H1 (cell line): ENCODE measurements at regions not wholly inside any gene's neighbourhood (a gene's known extent, or its start where the extent isn't known, plus 50 kb on each side); places are given as distances from the start of the nearest gene placed in this dataset.

Experiments used
- CTCF ChIA-PET: fragments of 300-600 bp; sonication (Branson Sonifier 250); formaldehyde crosslinking; loops from one replicate; lab custom pipeline; 2021; ENCODE audit not compliant: partially characterized antibody; lab: Charles Lee
- POLR2A ChIA-PET: fragments of 300-600 bp; sonication (Branson Sonifier 250); formaldehyde crosslinking; loops from one replicate; lab custom pipeline; 2021; ENCODE audit warnings: inconsistent platforms; ENCODE audit not compliant: partially characterized antibody; lab: Charles Lee
- DNase-seq, 2 experiments: peaks; one replicate each; pipeline versions ENCODE4 v3.0.0 to v3.0.0-alpha.2; 2010 to 2022; ENCODE audit warnings: low spot score in 2 of 2, low read depth in 1 of 2, mixed read lengths in 1 of 2
- FAIRE-seq: peaks from 2 replicates; lab custom pipeline; 2011; peaks lifted over from hg19 to GRCh38; lab: Jason Lieb, UNC
- H2AFZ ChIP-seq: 2 replicates; pipeline ENCODE4 v1.8.1; 2012; ENCODE audit warnings: low read length, inconsistent platforms
- H2AK5ac ChIP-seq: 2 replicates; pipeline ENCODE4 v1.6.1; 2013; ENCODE audit warnings: low read depth, low read length
- H2BK120ac ChIP-seq: replicated peaks from 2 replicates; pipeline ENCODE3; 2013; ENCODE audit warnings: low read depth, low read length, inconsistent platforms
- H2BK12ac ChIP-seq: 2 replicates; pipeline ENCODE4 v1.6.1; 2013; ENCODE audit warnings: low read depth, low read length
- H2BK15ac ChIP-seq: 2 replicates; pipeline ENCODE4 v1.6.1; 2013; ENCODE audit warnings: low read length
- H2BK20ac ChIP-seq: 2 replicates; pipeline ENCODE4 v1.6.1; 2013; ENCODE audit warnings: low read length
- H2BK5ac ChIP-seq: 2 replicates; pipeline ENCODE4 v1.6.1; 2013; ENCODE audit warnings: low read depth, low read length
- H3K14ac ChIP-seq: 2 replicates; pipeline ENCODE4 v1.6.1; 2013; ENCODE audit warnings: inconsistent platforms; ENCODE audit not compliant: insufficient read length
- H3K18ac ChIP-seq: 2 replicates; pipeline ENCODE4 v1.6.1; 2013; ENCODE audit warnings: low read length; ENCODE audit errors: extremely low read depth
- H3K23ac ChIP-seq: 2 replicates; pipeline ENCODE4 v1.6.1; 2013; ENCODE audit warnings: inconsistent platforms; ENCODE audit not compliant: insufficient read length
- H3K23me2 ChIP-seq: 2 replicates; pipeline ENCODE4 v1.6.1; 2013; ENCODE audit warnings: low read depth, low read length
- H3K27ac ChIP-seq: 2 replicates; pipeline ENCODE4 v1.6.1; 2011; ENCODE audit warnings: low read depth, low read length, inconsistent platforms
- H3K27me3 ChIP-seq, 4 experiments: replicated peaks in 1 of 4; 1 replicate in 1 of 4; 2 replicates in 3 of 4; pipeline versions ENCODE4 v1.6.1 to v1.8.1; 2011 to 2013; ENCODE audit warnings: low read length in 3 of 4, mild to moderate bottlenecking in 3 of 4, inconsistent platforms in 2 of 4, mixed read lengths in 2 of 4, moderate library complexity in 1 of 4; ENCODE audit not compliant: control insufficient read depth in 3 of 4, insufficient read depth in 3 of 4; ENCODE audit errors: extremely low read depth in 1 of 4
- H3K36me3 ChIP-seq, 4 experiments: 2 replicates each; pipeline versions ENCODE4 v1.6.1 to v1.8.1; 2011 to 2013; ENCODE audit warnings: mild to moderate bottlenecking in 4 of 4, low read length in 3 of 4, moderate library complexity in 2 of 4, control low read depth in 1 of 4, inconsistent platforms in 1 of 4; ENCODE audit not compliant: insufficient read depth in 4 of 4, control insufficient read depth in 2 of 4
- H3K4ac ChIP-seq: replicated peaks from 2 replicates; pipeline ENCODE3; 2013; ENCODE audit warnings: low read length, low read depth, mixed read lengths, inconsistent platforms; ENCODE audit not compliant: insufficient read length
- H3K4me1 ChIP-seq, 4 experiments: replicated peaks in 1 of 4; 1 replicate in 1 of 4; 2 replicates in 3 of 4; pipeline versions ENCODE4 v1.6.1 to v1.8.1; 2011 to 2013; ENCODE audit warnings: low read length in 3 of 4, inconsistent platforms in 2 of 4, mixed read lengths in 1 of 4; ENCODE audit not compliant: insufficient read depth in 4 of 4, control insufficient read depth in 3 of 4
- H3K4me2 ChIP-seq, 2 experiments: 2 replicates each; pipeline versions ENCODE4 v1.6.1 to v1.8.1; 2011 to 2013; ENCODE audit warnings: low read depth in 2 of 2, low read length in 2 of 2, control low read depth in 1 of 2, inconsistent platforms in 1 of 2, mild to moderate bottlenecking in 1 of 2; ENCODE audit not compliant: insufficient read depth in 1 of 2
- H3K4me3 ChIP-seq, 4 experiments: fragments of 200-600, 300-600 bp in 1 of 4; sonication (generic), shearing (Covaris generic), sonication (Bioruptor Twin) in 1 of 4; 2 replicates each; pipeline versions ENCODE4 v1.5.1 to v1.8.1; 2011 to 2016; ENCODE audit warnings: low read length in 4 of 4, low read depth in 3 of 4, control low read depth in 2 of 4, inconsistent platforms in 2 of 4, mild to moderate bottlenecking in 2 of 4, mixed read lengths in 1 of 4, moderate library complexity in 1 of 4; ENCODE audit not compliant: insufficient read depth in 2 of 4; ENCODE audit errors: extremely low read depth in 1 of 4
- H3K56ac ChIP-seq: replicated peaks from 2 replicates; pipeline ENCODE3; 2013; ENCODE audit warnings: low read depth, mild to moderate bottlenecking, mixed read lengths, low read length, inconsistent platforms; ENCODE audit not compliant: insufficient read length
- H3K79me1 ChIP-seq: 2 replicates; pipeline ENCODE4 v1.6.1; 2013; ENCODE audit warnings: low read depth, low read length, control low read depth
- H3K79me2 ChIP-seq, 2 experiments: 2 replicates each; pipeline versions ENCODE4 v1.6.1 to v1.8.1; 2012 to 2013; ENCODE audit warnings: low read length in 2 of 2, mild to moderate bottlenecking in 2 of 2, inconsistent platforms in 1 of 2; ENCODE audit not compliant: insufficient read depth in 2 of 2, control insufficient read depth in 1 of 2
- H3K9ac ChIP-seq, 4 experiments: replicated peaks in 1 of 4; 1 replicate in 1 of 4; 2 replicates in 3 of 4; pipeline versions ENCODE4 v1.6.1 to v1.8.1; 2011 to 2013; ENCODE audit warnings: low read depth in 3 of 4, low read length in 3 of 4, control low read depth in 2 of 4, mild to moderate bottlenecking in 2 of 4, moderate library complexity in 2 of 4, inconsistent platforms in 1 of 4; ENCODE audit errors: extremely low read depth in 1 of 4
- H3K9me3 ChIP-seq, 2 experiments: 2 replicates each; pipeline versions ENCODE4 v1.6.1 to v1.8.1; 2012 to 2013; ENCODE audit warnings: mild to moderate bottlenecking in 2 of 2, moderate library complexity in 2 of 2, control low read depth in 1 of 2, inconsistent platforms in 1 of 2, low read depth in 1 of 2, low read length in 1 of 2, mixed read lengths in 1 of 2; ENCODE audit not compliant: insufficient read depth in 2 of 2
- H4K20me1 ChIP-seq, 2 experiments: replicated peaks in 1 of 2; 2 replicates each; pipeline versions ENCODE3 to v1.8.1; 2011 to 2013; ENCODE audit warnings: inconsistent platforms in 2 of 2, low read length in 2 of 2, mild to moderate bottlenecking in 1 of 2; ENCODE audit not compliant: insufficient read depth in 2 of 2, control insufficient read depth in 1 of 2
- H4K5ac ChIP-seq: 2 replicates; pipeline ENCODE4 v1.6.1; 2013; ENCODE audit warnings: low read length, low read depth, mixed read lengths, inconsistent platforms; ENCODE audit not compliant: insufficient read length
- H4K8ac ChIP-seq: 2 replicates; pipeline ENCODE4 v1.8.0; 2013; ENCODE audit warnings: mild to moderate bottlenecking, moderate library complexity, low read length, inconsistent platforms; ENCODE audit not compliant: insufficient read depth; ENCODE audit errors: extremely low read depth
- H4K91ac ChIP-seq: replicated peaks from 2 replicates; pipeline ENCODE3; 2013; ENCODE audit warnings: low read length, mixed read lengths, inconsistent platforms; ENCODE audit not compliant: insufficient read length
- BRCA1 ChIP-seq: IDR thresholded peaks from 2 replicates; pipeline ENCODE4 v1.6.1; 2012; ENCODE audit warnings: low read depth, low read length, improper control_type of control experiment
- HDAC6 ChIP-seq: IDR thresholded peaks from one replicate; pipeline ENCODE4 v1.7.1; 2012; ENCODE audit warnings: low read depth, mild to moderate bottlenecking, inconsistent platforms, low read length, moderate library complexity
- RBBP5 ChIP-seq: IDR thresholded peaks from 2 replicates; pipeline ENCODE4 v1.7.1; 2012; ENCODE audit warnings: low read depth, mild to moderate bottlenecking, inconsistent platforms, low read length, moderate library complexity, borderline replicate concordance
- RFX5 ChIP-seq: IDR thresholded peaks from 2 replicates; pipeline ENCODE4 v1.6.1; 2011; ENCODE audit warnings: low read depth, low read length, improper control_type of control experiment, borderline replicate concordance

DNA sequence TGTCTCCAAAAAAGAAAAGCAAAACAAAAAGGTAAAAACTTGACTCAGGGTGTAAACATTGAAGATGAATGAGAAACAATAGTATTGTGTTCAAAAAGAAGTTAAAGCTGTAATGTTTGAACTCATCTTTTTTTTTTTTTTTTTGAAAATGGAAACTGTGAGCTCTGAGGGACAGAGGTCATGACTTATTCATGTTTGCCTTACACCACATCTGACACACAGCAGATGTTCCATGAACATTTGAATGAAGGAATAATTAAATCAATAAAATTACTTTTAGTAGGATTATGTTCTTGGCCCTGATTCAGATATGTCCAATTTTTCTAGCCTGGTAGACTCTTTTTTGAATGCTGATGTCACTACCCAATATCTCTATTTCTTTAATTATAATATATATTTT lies 95.7 kb upstream of the MED13 start:
- Histone ChIP-seq H2BK15ac (no peak overlapping the region), H3K4ac (no peak overlapping the region), H2BK12ac (no peak overlapping the region), H2BK120ac (no peak overlapping the region), H2AFZ (no peak overlapping the region), H3K27me3 (no peaks in the 10 kb centered on the region), H3K9ac (no peak overlapping the region), H2BK20ac (no peak overlapping the region), H2AK5ac (no peak overlapping the region), H4K91ac (no peak overlapping the region), H3K9me3 (no peaks in the 10 kb centered on the region), H3K18ac (no peak overlapping the region), H3K14ac (no peak overlapping the region), H4K8ac (no peak overlapping the region), H3K4me2 (no peak overlapping the region), H2BK5ac (no peak overlapping the region), H3K36me3 (no peaks in the 10 kb centered on the region), H4K5ac (no peak overlapping the region), H3K27ac (no peak overlapping the region), H3K4me3 (no peak overlapping the region), H3K56ac (no peak overlapping the region), H3K79me1 (no peaks in the 10 kb centered on the region), H3K79me2 (no peaks in the 10 kb centered on the region), H3K4me1 (no peaks in the 10 kb centered on the region), H3K23ac (no peak overlapping the region), H3K23me2 (no peaks in the 10 kb centered on the region), H4K20me1 (no peaks in the 10 kb centered on the region)
- ChIA-PET POLR2A (no interaction called here), CTCF (no interaction called here)
- DNase-seq: no peak
- no peak for FAIRE-seq
- TF ChIP-seq RBBP5: no peak
- no peak for TF ChIP-seq RFX5
- no peak for TF ChIP-seq BRCA1
- no peak for TF ChIP-seq HDAC6
